ENCODE measurements at regions not wholly inside any gene's neighbourhood (a gene's known extent, or its start where the extent isn't known, plus 50 kb on each side); places are given as distances from the start of the nearest gene placed in this dataset.

- TF ChIP-seq POLR2A (IDR thresholded peaks at IDR 0.05) (no peak), EP300 (IDR thresholded peaks at IDR 0.05) (no peak), CTCF (IDR thresholded peaks at IDR 0.05) (no peak), POLR2AphosphoS5 (IDR thresholded peaks at IDR 0.05) (no peak)
- H3K4me1 ChIP-seq = no peaks in the 10 kb centered on the region
- H3K27me3 ChIP-seq = no peaks in the 10 kb centered on the region
- H3K9me3 ChIP-seq = no peaks in the 10 kb centered on the region
- no peak for DNase-seq (ENCODE audit: low spot score in 2 of 2)
- H3K4me3 ChIP-seq = no peak overlapping the region
- no peak overlapping the region for H3K27ac ChIP-seq
- 68% methylated on average over 6 of the region's 6 CpGs for WGBS
- H3K36me3 ChIP-seq = no peaks in the 10 kb centered on the region
Measured at GRCh38 chr2:58928391-58928790, 687.3 kb upstream of the FANCL start.

GRCh38 chr2:58926112-58926511, 685.0 kb upstream of the FANCL start:
- no peak for DNase-seq (ENCODE audit: low spot score in 2 of 2)
- H3K27ac ChIP-seq = no peak overlapping the region

GRCh38 chr2:58925676-58926081, 684.6 kb upstream of the FANCL start:
- H3K27me3 ChIP-seq = no peaks in the 10 kb centered on the region
- H3K27ac ChIP-seq = no peak overlapping the region
- WGBS = 55% methylated on average over 4 of the region's 4 CpGs
- no peak overlapping the region for H3K4me3 ChIP-seq
- DNase-seq (ENCODE audit: low spot score in 2 of 2) = peak in 1 of 2 donors; percentile 66
- no peak for TF ChIP-seq CTCF (IDR thresholded peaks at IDR 0.05)
- no peak for TF ChIP-seq EP300 (IDR thresholded peaks at IDR 0.05)
- TF ChIP-seq POLR2AphosphoS5 (IDR thresholded peaks at IDR 0.05) = no peak
- no peak for TF ChIP-seq POLR2A (IDR thresholded peaks at IDR 0.05)
- no peaks in the 10 kb centered on the region for H3K4me1 ChIP-seq
- no peaks in the 10 kb centered on the region for H3K36me3 ChIP-seq
- H3K9me3 ChIP-seq = no peaks in the 10 kb centered on the region

More at GRCh38 chr2:58926112-58926511, 685.0 kb upstream of the FANCL start:
- Histone ChIP-seq H3K9me3 (no peaks in the 10 kb centered on the region), H3K4me1 (no peaks in the 10 kb centered on the region), H3K27me3 (no peaks in the 10 kb centered on the region), H3K36me3 (no peaks in the 10 kb centered on the region), H3K4me3 (no peak overlapping the region)
- no peak for TF ChIP-seq POLR2A (IDR thresholded peaks at IDR 0.05)
- no peak for TF ChIP-seq POLR2AphosphoS5 (IDR thresholded peaks at IDR 0.05)
- no peak for TF ChIP-seq EP300 (IDR thresholded peaks at IDR 0.05)
- no peak for TF ChIP-seq CTCF (IDR thresholded peaks at IDR 0.05)
- 87% methylated on average over 5 of the region's 5 CpGs for WGBS

- no peak for DNase-seq (ENCODE audit: low spot score in 2 of 2)
- no peaks in the 10 kb centered on the region for H3K4me1 ChIP-seq
Measured at GRCh38 chr2:58923869-58924268, 682.7 kb upstream of the FANCL start.

GRCh38 chr2:58922245-58922644, 681.1 kb upstream of the FANCL start:
- no peaks in the 10 kb centered on the region for H3K4me1 ChIP-seq
- H3K4me3 ChIP-seq = no peak overlapping the region
- H3K27ac ChIP-seq = no peak overlapping the region
- TF ChIP-seq EP300 (IDR thresholded peaks at IDR 0.05) (no peak), POLR2AphosphoS5 (IDR thresholded peaks at IDR 0.05) (no peak), CTCF (IDR thresholded peaks at IDR 0.05) (no peak), POLR2A (IDR thresholded peaks at IDR 0.05) (no peak)
- H3K9me3 ChIP-seq = no peaks in the 10 kb centered on the region
- H3K27me3 ChIP-seq = no peaks in the 10 kb centered on the region
- WGBS = 100% methylated on average over 1 of the region's 1 CpG
- no peak for DNase-seq (ENCODE audit: low spot score in 2 of 2)
- no peaks in the 10 kb centered on the region for H3K36me3 ChIP-seq

More at GRCh38 chr2:58923869-58924268, 682.7 kb upstream of the FANCL start:
- WGBS = 80% methylated on average over 1 of the region's 1 CpG
- Histone ChIP-seq H3K4me3 (no peak overlapping the region), H3K27ac (no peak overlapping the region), H3K27me3 (no peaks in the 10 kb centered on the region), H3K9me3 (no peaks in the 10 kb centered on the region), H3K36me3 (no peaks in the 10 kb centered on the region)
- TF ChIP-seq POLR2AphosphoS5 (IDR thresholded peaks at IDR 0.05) (no peak), CTCF (IDR thresholded peaks at IDR 0.05) (no peak), POLR2A (IDR thresholded peaks at IDR 0.05) (no peak), EP300 (IDR thresholded peaks at IDR 0.05) (no peak)
